Fibroblast of skin of abdomen (primary cell): ENCODE measurements at regions not wholly inside any gene's neighbourhood (a gene's known extent, or its start where the extent isn't known, plus 50 kb on each side); places are given as distances from the start of the nearest gene placed in this dataset.

Source experiments
- DNase-seq: peaks from one replicate; pipeline ENCODE4 v3.0.0-alpha.2; 2013

DNA sequence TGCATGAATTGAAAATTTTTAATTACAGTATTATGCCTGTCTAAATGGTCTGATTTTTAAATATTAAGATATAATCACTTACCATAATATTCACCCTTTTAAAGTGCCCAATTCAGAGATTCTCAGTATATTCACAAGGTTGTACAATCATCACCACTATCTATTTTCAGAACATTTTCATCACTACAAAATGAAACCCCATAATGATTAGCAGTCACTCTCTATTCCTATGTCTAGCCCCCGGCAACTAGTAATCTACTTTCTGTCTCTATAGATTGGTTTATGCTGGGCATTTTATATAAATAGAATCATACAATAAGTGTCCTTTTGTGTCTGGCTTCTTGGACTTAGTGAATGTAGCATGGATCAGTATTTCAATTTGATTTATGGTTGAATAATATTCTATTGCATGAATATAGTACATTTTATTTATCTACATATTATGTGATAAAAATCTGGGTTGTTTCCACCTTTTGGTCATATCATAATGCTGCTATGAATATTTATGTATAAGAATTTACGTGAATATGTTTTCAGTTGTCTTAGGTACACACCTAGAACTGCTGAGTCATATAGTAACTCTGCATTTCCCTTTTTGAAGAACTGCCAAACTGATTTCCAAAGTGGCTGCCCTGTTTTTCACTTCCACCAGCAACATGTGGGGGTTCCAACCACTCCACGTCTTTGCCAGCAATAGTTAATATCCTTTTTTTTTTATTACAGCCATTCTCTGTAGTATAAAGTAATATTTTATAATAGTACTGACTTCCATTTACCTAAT, 485.7 kb upstream of the ZNF385D start:
- DNase-seq, result no peak

DNA sequence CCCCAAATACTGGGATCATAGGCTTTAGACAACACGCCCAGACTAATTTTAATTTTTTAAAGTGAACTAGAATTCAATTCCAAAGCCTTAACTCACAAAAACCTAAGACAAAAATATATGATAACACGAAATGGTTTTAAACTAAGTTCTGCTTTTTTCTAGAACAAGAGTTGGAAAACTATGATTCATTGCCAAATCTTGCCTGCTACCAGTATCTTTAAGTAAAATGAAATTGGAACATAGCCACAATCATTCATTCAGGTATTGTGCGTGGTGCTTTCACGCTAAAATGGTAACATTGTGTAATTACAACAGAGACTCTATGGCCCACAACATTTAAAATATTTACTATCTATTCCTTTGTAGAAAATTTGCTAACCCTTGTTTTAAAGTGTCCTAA, 488.0 kb upstream of the ZNF385D start:
- DNase-seq, result no peak

DNA sequence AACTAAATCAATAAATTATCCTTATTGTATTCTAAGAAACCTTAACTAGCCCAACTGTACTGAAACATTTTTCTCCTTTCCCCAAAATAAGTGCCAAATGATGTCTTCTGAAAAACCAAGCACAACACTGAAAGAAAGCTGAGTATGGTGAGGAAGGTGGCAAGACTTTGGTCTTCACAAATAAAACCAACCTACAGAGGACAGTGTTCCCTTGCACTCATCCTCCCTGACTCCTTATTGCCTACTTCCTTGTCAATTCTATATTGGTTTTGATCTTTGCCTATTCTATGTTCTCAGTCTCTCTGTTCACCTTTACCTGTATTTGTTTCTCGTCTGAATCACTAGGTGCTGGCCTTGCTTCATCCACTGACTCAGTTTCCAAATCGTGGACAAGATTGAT, 490.1 kb upstream of the ZNF385D start:
- DNase-seq, result no peak

DNA sequence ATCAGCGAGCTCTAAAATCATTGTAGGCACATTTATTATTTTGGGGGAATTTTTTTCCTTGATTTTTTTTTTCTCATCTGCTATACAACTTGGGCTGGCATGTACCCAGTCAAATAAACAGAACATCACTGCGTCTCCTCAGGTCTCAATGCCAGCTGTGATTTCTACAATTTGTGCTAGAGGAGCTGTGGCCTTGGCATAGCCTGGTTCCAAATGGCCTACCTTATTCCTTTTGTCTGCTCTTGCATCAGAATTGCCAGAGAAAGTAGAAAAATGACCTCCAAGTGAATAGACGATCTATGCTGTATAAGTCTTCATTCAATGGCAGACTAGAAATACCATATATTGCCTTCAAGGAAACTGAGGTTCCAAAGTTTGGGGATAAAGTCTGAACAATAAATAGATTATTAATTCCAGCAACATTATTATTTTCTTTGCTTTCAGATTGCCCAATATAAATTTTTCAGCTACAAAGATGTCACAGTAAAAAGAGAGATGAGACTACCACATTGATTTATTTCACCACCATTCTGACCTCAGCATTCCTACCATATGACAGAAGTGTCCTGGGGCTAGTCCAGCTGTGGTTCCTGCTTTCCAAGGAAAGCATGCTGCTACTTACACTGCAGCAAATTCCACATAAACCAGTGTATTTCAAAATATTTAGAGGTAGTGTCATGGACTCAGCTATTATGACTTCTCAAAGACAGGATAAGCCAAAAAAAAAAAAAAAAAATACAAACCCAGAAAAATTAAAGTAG, 493.9 kb upstream of the ZNF385D start:
- peak; percentile 95 for DNase-seq

DNA sequence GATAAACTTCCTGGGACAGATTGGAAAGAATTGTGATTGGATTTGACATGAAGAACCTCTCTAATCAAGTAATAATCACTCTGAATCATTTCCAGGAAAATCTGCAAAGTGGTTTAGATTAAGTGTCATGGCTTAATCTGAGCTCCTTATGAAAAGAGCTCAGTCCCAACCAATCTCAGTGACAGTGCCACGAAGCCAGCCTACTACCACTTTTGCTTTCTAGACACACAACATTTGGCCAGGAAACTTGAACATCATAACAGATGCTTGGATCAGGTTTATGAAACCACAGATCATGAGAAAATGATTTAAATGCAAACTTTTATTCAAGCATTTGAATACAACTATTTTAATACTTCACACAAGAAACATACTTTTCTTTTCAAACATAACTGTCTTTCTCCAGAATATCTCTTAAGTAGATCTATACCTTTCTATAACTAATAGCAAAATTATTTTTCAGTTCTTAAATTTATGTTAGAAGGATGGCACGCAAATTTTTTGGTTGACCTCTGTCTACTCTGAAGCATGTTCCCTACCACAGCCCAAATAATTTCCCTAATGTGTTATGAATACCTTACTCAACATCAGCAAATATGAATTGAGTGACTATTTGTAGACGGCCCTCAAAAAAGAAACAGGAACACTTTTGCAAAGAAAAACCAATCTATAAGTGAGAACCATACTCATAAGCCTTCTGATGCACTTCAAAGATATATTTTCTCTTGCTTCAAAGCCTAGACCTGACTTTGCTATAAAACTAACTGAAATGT, 495.0 kb upstream of the ZNF385D start:
- peak; percentile 39 for DNase-seq

DNA sequence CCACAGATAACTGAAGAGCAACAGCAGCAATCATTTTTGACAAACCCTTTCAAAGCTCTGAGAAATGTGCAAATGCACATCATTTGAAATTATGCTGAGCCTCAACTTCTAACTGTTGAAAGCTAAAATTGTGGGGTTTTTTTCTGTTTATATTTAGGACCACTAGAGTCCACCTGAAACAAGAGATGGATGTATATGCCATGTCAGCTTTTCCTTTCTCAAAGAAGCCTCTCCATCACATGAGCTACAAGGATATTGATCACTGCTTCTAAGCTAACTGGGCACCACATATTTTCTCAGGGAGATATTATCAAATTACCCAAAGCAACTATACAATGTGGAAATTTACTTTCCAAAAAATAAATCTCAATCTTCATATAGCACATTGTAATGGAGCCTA, 498.6 kb upstream of the ZNF385D start:
- DNase-seq, result no peak

DNA sequence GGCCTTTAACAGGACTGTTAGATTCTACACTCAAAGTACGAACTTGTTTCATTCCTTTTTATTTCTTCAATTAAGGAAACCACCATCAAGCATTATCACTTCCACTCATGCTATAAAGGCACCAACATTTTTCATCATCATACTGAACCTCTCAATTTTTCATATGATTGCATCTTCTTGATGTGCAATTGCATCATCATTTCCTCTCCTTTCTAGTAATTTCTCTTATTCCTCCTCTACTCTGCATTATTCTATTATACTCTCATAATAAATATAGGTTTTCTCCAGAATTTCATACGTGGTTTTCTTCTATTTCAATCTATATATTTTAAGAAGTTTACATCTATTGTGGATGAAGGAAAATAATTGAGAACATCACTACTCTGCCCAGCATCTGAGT, 506.2 kb upstream of the ZNF385D start:
- DNase-seq, result no peak

DNA sequence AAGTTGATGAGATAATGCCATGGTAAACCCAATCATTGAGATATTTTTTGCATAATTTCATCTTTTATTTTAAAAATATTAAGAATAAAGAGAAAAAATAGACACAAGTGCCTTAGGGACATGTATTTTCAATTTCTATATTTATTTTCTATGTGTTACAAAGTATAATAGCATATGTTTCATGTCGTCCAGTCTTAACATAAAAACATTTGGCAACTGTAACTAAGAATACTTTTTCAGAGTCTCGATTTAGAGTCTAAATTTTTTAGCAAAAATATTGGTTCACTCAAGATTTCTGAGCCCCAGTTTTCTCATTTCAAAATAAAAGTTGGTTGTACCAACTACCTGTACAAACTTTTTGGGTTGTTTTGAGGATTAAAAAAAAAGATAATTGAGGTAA, 511.4 kb upstream of the ZNF385D start:
- no peak for DNase-seq

DNA sequence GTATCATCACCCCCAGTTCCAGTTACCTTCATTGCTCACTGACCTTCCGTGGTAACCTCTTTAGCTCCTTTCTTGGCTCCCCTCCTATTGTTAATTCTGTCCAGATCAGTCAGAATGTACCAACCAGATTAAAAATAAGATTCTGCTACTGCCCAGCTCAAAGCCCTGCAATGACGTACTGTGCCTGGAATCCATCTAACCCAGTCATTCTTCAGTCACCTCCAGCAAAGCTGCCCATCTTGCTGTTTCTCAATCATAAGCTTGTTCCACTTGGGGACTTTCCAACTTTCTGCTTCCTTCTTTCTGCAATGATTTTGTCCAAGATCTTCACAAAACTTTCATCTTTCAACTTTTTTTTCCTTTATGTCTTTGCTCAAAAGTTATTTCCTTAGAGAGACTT, 512.0 kb upstream of the ZNF385D start:
- DNase-seq, result peak; percentile 61

DNA sequence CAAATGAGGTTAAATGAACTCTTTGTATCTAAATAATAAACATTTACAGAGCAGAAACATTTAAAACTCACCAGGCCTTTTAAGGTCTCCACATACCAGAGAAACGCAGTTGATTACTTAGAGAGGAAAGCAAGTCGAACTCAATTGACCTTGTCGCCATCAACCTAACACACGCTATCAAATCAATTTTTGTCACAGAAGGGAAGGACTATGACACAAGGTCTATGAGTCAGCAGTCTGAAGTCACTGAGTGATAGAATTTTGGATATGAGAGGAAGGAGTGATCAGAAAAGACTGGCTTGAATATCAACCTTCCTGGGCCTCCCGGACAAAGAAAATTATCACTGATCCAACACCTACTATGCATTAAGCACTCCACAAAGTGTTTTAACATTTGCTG, 514.4 kb upstream of the ZNF385D start:
- no peak for DNase-seq

DNA sequence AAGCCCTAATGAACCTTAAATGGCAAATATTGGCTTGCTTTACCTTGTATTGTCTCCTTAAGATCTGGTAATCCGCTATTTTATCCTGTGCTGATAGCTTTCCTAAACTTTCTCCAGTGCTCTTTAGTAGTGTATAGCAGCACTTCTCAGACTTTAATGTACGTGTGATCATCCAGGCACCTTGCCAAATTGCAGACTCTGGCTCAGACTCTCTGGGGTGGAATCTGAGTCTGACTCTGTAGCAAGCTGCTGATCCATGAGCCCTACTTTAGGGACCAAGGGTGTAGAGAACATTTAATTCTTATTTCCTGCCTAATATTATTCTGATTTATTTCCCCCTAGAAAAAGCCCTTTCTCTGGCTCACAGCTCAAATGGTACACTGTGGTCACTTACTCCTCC, 518.8 kb upstream of the ZNF385D start:
- DNase-seq, result peak; percentile 52

DNA sequence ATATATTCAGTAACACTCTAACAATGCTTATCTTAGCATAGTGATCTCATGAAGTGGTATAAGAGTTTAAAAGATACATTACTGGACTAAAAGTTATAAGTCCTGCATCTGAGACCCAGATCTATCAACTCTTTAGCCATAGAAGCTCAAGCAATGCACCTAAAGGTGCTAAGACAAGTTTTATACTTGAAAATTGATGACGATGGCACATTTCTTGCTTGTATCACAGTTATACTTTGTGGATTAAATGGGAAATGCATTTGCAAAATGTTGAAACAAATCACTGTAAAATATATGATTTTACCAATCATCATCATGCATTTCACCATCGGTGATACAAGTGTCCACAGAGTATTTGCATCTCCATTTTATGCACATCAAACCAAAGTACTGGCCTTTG, 525.3 kb upstream of the ZNF385D start:
- DNase-seq, result no peak

DNA sequence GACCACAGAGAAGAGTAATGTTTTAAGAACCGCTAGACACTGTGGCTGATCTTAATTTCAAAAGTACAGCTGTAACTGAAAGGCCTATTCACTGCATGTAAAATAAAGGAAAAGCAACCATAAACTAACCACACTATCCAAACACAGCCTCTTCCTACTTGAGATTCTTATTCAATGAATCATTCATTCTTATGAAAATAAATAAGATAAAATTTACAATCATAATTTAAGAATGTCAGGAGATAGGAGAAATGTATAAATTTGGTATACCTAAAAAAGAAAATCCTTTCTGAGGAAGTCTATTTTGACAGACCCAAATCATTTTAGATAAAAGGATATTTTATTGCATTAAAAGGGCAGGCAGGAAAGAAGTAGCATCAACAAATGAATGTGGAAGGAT, 533.5 kb upstream of the ZNF385D start:
- peak; percentile 25 for DNase-seq

DNA sequence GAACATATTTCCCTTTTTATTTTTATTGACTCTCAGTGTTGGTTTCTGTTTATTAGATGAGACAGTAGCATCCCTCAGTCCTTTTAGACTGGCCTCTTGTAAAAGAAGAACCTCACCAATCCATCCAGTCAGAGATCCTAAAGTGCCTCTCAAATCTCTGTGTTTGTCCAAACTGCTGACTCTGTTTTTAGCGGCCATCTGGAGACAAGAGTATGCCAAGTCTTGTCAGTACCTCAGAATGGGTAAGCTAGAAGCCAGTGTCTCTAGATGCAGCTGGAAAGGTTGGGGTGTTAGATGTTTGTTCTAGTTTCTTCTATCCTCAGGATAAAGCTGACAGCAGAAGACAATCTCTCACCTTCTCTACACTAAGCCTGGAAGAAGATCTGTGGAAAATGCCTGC, 537.7 kb upstream of the ZNF385D start:
- DNase-seq, result no peak

DNA sequence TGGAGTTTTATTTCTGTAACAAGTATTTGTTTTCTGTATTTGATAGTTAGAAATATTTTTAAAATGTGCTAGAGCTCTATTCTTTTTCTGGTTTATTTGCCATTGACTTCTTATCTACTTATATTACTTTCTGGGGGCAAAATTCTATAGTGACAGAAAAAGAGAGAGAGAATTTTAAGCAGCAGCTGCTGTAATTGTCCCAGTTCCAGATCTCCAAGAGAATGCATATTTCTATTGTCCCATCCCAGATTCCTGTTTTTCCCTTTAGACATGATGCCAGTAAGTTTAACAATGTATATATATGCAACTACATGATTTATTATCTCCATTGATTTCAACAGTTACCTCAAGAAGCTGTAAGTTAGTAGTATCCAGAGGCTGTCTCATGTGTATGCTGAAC, 541.7 kb upstream of the ZNF385D start:
- DNase-seq, result peak; percentile 4

DNA sequence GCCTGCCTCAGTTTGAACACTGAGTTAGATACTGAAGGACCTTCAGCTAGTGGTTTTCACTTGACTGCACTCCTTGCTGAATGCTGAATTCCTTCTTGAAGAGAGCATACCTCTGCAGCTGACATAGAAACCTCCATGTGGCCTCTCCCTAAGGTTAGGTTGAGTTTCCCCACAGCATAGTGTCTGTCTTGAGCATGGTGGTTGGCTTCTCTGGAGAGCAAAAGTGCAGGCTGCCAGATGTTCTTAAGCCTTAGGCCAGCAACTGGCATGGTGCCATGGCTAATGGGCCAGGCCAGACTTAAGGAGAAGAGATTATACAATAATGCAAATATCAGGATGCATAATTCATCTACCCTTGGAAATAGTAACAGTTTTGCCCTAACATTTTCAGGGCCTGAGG, 545.6 kb upstream of the ZNF385D start:
- peak; percentile 10 for DNase-seq

DNA sequence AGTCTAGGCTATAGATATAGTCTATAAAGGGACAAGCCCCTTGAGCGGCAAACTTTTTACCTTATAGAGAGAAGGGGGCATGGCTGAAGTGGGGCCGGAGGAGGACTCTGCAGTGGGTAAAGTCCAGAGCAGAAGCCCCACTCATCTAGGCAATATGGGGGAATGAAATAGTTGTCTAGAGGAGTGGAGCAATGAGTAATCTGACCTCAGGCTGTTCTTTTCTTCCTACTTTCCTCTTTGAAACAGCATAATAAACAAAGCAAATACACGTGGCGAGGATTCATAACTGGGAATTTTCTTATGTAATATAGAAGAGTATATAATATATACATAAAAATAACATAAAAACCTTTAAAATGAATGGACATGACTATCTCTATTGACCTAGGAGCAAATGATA, 546.4 kb upstream of the ZNF385D start:
- no peak for DNase-seq

DNA sequence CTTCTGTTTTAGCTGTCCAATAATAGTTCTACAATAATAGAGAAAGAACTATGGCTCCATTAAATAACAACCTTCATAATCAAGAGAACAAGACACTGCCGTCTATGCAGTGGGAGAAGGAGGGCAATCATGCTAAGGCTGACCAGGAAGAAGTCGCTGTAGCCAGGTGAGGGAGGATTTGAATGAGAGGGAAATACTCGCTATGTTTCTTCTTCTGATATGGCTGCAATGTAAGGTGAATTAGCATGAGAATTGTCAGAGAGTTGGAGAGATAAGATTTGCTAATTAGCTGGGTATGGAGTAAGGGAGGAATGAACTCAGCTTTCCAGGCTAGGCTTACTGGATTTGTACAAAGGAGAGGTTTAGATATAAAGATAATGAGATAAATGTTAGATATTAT, 555.4 kb upstream of the ZNF385D start:
- no peak for DNase-seq

DNA sequence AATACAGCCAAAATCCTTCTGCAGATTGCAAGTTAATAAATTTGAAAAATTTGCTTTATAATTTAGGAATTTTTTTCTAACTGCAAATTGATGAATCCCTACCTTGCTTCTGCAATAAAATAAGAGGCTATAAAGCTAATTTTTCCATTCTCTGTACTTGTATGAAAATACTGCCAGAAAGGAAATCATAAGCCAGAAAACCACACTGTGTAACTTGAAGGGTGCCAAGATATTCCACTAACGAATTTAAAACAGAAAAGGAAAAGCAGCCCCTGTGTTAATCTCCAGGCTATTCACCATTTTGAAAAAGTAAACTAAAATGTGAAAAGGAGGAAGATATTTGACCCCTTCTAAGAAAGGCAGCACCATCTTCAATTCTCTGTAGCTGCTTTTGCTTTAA, 557.9 kb upstream of the ZNF385D start:
- no peak for DNase-seq

DNA sequence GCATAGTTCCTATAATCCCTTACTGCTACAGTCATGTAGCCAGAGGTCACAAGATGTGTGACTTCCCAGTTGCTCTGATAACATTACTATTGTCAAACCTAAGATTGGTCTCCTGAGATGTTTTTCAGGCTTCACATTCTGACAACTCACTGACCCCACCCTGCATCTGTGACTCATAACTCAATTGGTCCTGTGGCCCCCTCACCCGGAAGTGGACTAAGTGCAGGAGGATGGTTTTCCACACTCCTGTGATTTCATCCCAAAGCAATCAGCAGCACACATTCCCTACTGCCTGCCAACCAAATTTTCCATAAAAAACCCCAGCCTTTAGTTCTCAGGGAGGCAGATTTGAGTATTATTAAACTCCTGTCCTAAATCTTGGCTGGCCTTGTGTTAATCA, 564.9 kb upstream of the ZNF385D start:
- no peak for DNase-seq

DNA sequence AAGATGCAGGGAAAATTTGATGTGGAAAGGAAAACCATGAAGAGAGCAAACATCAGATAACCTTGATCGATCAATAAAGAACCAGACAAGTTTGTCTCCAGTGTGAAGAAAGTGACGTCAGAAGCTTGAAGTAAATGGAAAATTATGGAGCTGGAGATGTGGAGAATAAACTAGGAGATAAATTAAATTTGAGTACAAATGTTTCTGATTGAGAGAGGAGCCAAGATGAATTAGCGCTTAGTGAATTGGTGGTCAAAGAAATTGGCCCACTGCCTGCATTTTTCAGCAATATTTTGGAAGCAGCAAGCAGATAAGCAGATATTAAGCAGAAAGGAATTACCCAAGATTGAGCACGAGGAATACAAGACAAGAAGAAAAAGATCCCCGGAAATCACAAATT, 567.3 kb upstream of the ZNF385D start:
- no peak for DNase-seq

DNA sequence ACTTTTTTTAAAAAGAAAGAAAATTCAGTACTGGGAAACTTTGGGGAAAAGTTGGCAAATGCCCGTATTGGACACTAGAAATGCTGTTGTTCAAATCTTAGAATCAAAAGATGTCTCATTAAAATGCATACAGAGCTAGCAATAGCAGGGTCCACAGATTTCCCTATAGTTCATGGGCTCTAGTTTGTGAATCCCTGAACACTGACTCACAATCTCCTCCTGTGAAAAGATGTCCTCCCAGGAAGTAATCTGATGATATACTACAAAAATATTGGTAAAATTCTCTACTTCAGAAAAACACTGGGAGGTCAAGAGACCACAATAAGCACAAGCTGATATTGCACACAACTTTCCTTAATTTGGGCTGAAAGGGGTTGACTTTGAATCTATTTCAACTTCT, 568.4 kb upstream of the ZNF385D start:
- DNase-seq, result peak; percentile 16

DNA sequence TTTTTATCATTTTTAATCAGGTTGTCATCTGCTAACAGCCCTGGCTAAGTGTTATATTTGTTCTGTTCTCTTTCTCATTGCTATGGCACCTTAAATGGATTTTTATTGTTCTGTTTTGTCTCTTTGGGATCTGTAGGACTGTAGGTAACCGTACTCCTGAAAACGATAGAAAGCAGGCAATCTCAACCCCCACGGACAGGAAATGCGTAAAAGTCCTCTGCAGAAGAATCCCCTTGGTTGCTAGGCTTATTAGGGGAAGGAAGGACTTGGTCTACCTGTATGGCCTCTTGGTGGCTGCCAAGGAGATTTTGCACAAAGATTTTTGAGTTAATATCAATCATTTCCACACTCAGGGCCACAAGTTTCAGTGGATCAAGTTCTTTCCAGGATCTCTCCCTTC, 571.9 kb upstream of the ZNF385D start:
- DNase-seq, result no peak

DNA sequence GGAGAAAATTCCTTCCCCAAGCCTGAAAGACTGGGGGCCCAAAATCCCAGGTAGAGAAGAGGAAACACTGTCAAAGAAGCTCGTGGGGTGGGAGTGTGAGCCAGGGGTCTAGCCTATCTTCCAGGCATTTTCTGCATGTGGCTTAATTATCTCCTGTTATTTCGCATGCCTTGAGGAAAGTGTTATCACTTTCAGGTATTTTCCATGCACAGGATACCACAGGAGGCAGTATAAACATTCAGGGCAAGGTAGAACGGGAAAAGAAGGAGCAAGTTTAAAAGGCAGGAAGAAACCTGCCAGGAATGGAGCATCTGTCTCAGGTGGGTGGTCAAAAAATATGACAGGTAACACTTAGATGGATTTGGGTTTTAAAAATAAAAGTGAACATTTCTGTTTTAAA, 575.3 kb upstream of the ZNF385D start:
- no peak for DNase-seq
